AML-193 (cell line): ENCODE measurements at regions not wholly inside any gene's neighbourhood (a gene's known extent, or its start where the extent isn't known, plus 50 kb on each side); places are given as distances from the start of the nearest gene placed in this dataset.
"Not testable (repeated sequence)": the region's sequence is repeated elsewhere in the genome, so short reads cannot be mapped to it uniquely, and the experiment has no call there.

Experiments
- DNase-seq, 2 experiments: peaks; one replicate each; lab custom pipeline; 2025; lab: John Stamatoyannopoulos, UW

GRCh38 chr2:5616019-5616418, 76.2 kb upstream of the SOX11 start:
- DNase-seq: no peak

GRCh38 chr2:5617358-5617757, 74.8 kb upstream of the SOX11 start:
- no peak for DNase-seq

DNA sequence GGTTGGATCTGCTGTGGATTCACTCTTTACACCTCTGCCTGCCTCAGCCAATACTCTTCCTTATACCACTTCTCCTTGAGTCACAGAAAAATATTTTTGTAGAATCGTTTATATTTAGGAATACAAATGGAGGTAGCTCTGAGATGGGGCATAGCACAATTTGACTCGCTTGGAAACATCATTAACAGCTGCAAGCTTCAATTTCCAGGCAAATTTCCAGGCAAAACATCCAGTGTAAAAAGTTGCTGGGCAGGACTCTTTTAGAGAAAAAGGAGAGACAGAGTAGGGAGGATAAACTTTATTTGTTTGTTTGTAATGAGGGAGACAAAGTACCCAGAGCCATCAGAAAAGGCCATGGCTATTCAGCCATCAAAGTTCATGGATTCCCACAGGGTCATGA, 74.4 kb upstream of the SOX11 start:
- no peak for DNase-seq

DNA sequence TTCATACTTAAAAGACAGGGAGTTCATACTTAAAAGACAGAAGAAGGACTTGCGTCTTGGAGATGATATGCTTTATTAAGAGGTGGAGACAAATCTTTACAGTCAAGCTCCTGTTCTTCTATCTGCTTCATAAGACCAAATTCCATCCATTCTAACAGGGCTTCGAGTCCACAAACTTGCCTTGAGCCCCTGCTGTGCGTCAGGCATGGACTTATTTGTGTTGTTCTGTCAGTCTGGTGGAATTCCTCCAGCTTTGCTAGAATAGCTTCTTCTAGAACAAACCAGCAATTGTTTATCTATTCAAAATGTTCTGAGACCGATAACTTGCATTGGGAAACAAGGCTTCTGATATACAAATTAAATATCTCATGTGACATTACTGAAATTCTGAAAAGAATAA, 73.9 kb upstream of the SOX11 start:
- no peak for DNase-seq

DNA sequence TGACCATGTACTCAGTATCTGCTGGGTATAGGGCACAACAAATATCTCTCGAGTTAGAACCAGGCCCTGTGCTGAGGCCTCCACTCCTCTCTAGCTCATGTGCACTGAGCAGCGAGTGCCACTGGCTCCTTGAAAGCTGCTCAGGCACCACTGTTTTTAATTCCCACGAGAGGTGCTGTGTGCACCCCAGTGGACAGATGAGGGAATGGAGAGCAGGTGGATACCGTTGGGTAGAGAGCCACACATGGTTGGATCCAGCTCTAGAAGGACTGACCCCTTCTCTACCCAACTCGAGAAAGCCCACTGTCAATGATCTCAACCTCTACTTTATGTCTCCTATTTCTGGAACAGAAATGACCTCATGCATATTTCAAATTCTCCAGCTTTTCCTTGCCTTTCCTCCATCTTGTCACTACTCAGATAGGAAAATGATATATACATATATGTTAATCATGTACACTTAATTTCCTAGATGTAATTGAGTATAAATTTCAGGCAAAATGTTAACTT, 66.6 kb upstream of the SOX11 start:
- DNase-seq: not testable (repeated sequence)

- not testable (repeated sequence) for DNase-seq
Measured at GRCh38 chr2:5628484-5628883, 63.7 kb upstream of the SOX11 start.

- DNase-seq: not testable (repeated sequence)
Measured at GRCh38 chr2:5629510-5629909, 62.7 kb upstream of the SOX11 start.

GRCh38 chr2:5637051-5637450, 55.1 kb upstream of the SOX11 start:
- DNase-seq: not testable (repeated sequence)
